ENCODE measurements at regions not wholly inside any gene's neighbourhood (a gene's known extent, or its start where the extent isn't known, plus 50 kb on each side); places are given as distances from the start of the nearest gene placed in this dataset.

- TF ChIP-seq, protein P1, sequence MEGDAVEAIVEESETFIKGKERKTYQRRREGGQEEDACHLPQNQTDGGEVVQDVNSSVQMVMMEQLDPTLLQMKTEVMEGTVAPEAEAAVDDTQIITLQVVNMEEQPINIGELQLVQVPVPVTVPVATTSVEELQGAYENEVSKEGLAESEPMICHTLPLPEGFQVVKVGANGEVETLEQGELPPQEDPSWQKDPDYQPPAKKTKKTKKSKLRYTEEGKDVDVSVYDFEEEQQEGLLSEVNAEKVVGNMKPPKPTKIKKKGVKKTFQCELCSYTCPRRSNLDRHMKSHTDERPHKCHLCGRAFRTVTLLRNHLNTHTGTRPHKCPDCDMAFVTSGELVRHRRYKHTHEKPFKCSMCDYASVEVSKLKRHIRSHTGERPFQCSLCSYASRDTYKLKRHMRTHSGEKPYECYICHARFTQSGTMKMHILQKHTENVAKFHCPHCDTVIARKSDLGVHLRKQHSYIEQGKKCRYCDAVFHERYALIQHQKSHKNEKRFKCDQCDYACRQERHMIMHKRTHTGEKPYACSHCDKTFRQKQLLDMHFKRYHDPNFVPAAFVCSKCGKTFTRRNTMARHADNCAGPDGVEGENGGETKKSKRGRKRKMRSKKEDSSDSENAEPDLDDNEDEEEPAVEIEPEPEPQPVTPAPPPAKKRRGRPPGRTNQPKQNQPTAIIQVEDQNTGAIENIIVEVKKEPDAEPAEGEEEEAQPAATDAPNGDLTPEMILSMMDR (IDR thresholded peaks at IDR 0.05): no peak
- TF ChIP-seq POLR2A (IDR thresholded peaks at IDR 0.05): no peak
These were observed 467.1 kb upstream of the EPHA7 start for GRCh38 chr6:93886416-93886815.

All from thyroid gland (tissue), 4 donors.